ENCODE measurements at regions not wholly inside any gene's neighbourhood (a gene's known extent, or its start where the extent isn't known, plus 50 kb on each side); places are given as distances from the start of the nearest gene placed in this dataset.

GRCh38 chr5:15070907-15071306 lies 199.3 kb upstream of the ANKH start:
- TF ChIP-seq POLR2A (IDR thresholded peaks at IDR 0.05): no peak
- TF ChIP-seq CTCF (IDR thresholded peaks at IDR 0.05): no peak
- no peak for TF ChIP-seq POLR2AphosphoS5 (IDR thresholded peaks at IDR 0.05)
- no peak for TF ChIP-seq EP300 (IDR thresholded peaks at IDR 0.05)

Measured in sigmoid colon (tissue), 4 donors.